AG04449 (cell line): ENCODE measurements at regions not wholly inside any gene's neighbourhood (a gene's known extent, or its start where the extent isn't known, plus 50 kb on each side); places are given as distances from the start of the nearest gene placed in this dataset.

Source experiments
- CTCF ChIA-PET: fragments of 350-600 bp; formaldehyde crosslinking; extraction: SDS; loops from one replicate; lab custom pipeline; 2021; ENCODE audit warnings: antibody characterized with exemption; lab: Yijun Ruan, JAX
- POLR2A ChIA-PET: fragments of 400-600, 350-600 bp; formaldehyde crosslinking; extraction: SDS; loops from one replicate; lab custom pipeline; 2020; ENCODE audit warnings: antibody characterized with exemption, inconsistent platforms; lab: Yijun Ruan, JAX
- DNase-seq: peaks from one replicate; pipeline ENCODE4 v3.0.0-alpha.2; 2010; ENCODE audit warnings: low read depth, low spot score
- H3K4me3 ChIP-seq: 2 replicates; pipeline ENCODE4 v1.5.1; 2011; ENCODE audit warnings: low read depth, mild to moderate bottlenecking, control low read depth, low read length
- CTCF ChIP-seq: IDR thresholded peaks from one replicate; pipeline ENCODE4 v1.5.1; 2011; ENCODE audit warnings: mild to moderate bottlenecking, moderate library complexity, low read length, control low read depth, inconsistent platforms; ENCODE audit not compliant: insufficient read depth; ENCODE audit errors: missing control alignments

- TF ChIP-seq CTCF: no peak
- ChIA-PET CTCF (interaction anchor here (0.9 to 2.6 kb wide), 6 partner anchors 10 to 157 kb away, joined by 3 to 14 read pairs (median 6); no protein-coding TSS in a partner anchor), POLR2A (no interaction called here)
- DNase-seq: no peak
- H3K4me3 ChIP-seq: no peak overlapping the region
These were observed 64.6 kb upstream of the KLF9 start for GRCh38 chr9:70478963-70479641.

- TF ChIP-seq CTCF: no peak
- POLR2A ChIA-PET: no interaction called here
- no peak overlapping the region for H3K4me3 ChIP-seq
- DNase-seq: no peak
- CTCF ChIA-PET: interaction anchor here (0.6 to 2.6 kb wide), 5 partner anchors 7 to 158 kb away, joined by 3 to 14 read pairs (median 3); no protein-coding TSS in a partner anchor
These were observed 63.5 kb upstream of the KLF9 start for GRCh38 chr9:70477907-70478480.

GRCh38 chr9:70477146-70477745 lies 62.8 kb upstream of the KLF9 start:
- POLR2A ChIA-PET: no interaction called here
- H3K4me3 ChIP-seq: no peak overlapping the region
- no peak for TF ChIP-seq CTCF
- no peak for DNase-seq
- CTCF ChIA-PET: interaction anchor here (0.8 to 2.3 kb wide), 2 partner anchors 8 to 17 kb away, joined by 3 to 8 read pairs; no protein-coding TSS in a partner anchor

- no peak overlapping the region for H3K4me3 ChIP-seq
- ChIA-PET POLR2A (no interaction called here), CTCF (interaction anchor here (4.0 kb wide), 1 partner anchor 10 kb away, joined by 39 read pairs; no protein-coding TSS in a partner anchor)
- TF ChIP-seq CTCF: no peak
- no peak for DNase-seq
These were observed 60.8 kb upstream of the KLF9 start for GRCh38 chr9:70475211-70475610.

GRCh38 chr9:70474413-70474812 lies 60.0 kb upstream of the KLF9 start:
- ChIA-PET CTCF (interaction anchor here (4.0 kb wide), 1 partner anchor 11 kb away, joined by 39 read pairs; no protein-coding TSS in a partner anchor), POLR2A (no interaction called here)
- no peak for DNase-seq
- TF ChIP-seq CTCF: no peak
- no peak overlapping the region for H3K4me3 ChIP-seq
